Uterus (tissue), 2 donors: ENCODE measurements at regions not wholly inside any gene's neighbourhood (a gene's known extent, or its start where the extent isn't known, plus 50 kb on each side); places are given as distances from the start of the nearest gene placed in this dataset.

ENCODE experiments used
- POLR2A ChIP-seq, 2 donors: fragments of 450-650 bp; IDR thresholded peaks; one replicate each; pipeline ENCODE4 v1.6.1; 2016; ENCODE audit warnings: antibody characterized with exemption in 2 of 2, mild to moderate bottlenecking in 1 of 2, moderate library complexity in 1 of 2
- TF ChIP-seq, protein P1 (sequence below), 4 experiments: fragments of 200-600 bp in 2 of 4; fragments of 450-650 bp in 2 of 4; sonication (generic) in 2 of 4; IDR thresholded peaks; one replicate each; pipeline ENCODE4 v1.5.1; 2016 to 2019; ENCODE audit warnings: antibody characterized with exemption in 4 of 4, mild to moderate bottlenecking in 2 of 4, moderate library complexity in 1 of 4

DNA sequence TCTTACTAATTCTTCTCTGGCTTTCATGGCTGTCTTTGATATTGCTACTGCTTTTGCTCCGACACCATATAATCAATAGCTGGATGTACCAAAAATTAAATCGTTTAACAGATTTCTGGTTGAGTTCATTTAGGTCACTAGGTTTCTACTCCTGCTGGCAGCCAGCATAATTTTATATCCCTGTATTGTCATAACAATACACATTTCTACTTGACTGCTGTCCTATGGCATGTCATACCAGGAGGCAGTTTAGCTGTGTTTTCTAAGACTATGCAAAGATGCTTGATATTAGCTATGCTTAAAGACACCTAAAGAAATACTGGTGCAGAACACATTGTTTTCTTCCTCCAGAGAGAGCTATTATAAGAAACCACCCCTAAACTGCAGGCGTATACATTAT, 337.2 kb upstream of the CDH6 start:
- TF ChIP-seq, protein P1, sequence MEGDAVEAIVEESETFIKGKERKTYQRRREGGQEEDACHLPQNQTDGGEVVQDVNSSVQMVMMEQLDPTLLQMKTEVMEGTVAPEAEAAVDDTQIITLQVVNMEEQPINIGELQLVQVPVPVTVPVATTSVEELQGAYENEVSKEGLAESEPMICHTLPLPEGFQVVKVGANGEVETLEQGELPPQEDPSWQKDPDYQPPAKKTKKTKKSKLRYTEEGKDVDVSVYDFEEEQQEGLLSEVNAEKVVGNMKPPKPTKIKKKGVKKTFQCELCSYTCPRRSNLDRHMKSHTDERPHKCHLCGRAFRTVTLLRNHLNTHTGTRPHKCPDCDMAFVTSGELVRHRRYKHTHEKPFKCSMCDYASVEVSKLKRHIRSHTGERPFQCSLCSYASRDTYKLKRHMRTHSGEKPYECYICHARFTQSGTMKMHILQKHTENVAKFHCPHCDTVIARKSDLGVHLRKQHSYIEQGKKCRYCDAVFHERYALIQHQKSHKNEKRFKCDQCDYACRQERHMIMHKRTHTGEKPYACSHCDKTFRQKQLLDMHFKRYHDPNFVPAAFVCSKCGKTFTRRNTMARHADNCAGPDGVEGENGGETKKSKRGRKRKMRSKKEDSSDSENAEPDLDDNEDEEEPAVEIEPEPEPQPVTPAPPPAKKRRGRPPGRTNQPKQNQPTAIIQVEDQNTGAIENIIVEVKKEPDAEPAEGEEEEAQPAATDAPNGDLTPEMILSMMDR (IDR thresholded peaks at IDR 0.05): no peak
- TF ChIP-seq POLR2A (IDR thresholded peaks at IDR 0.05): no peak
